GM23338 (cell line): ENCODE measurements at regions not wholly inside any gene's neighbourhood (a gene's known extent, or its start where the extent isn't known, plus 50 kb on each side); places are given as distances from the start of the nearest gene placed in this dataset.

Experiments used
- CREB1 ChIP-seq: fragments of 250-450 bp; sonication (Bioruptor Pico); IDR thresholded peaks from 2 replicates; pipeline ENCODE4 v1.5.0; 2020; ENCODE audit warnings: low read depth, mild to moderate bottlenecking, moderate library complexity
- CTCF ChIP-seq, 2 experiments: fragments of 200-600 bp in 1 of 2; sonication (generic) in 1 of 2; conservative IDR thresholded peaks; 2 replicates each; pipeline versions ENCODE4 v1.5.1 to v1.6.1; 2016 to 2017; ENCODE audit warnings: antibody characterized with exemption in 2 of 2, low read depth in 2 of 2, mild to moderate bottlenecking in 2 of 2, moderate library complexity in 1 of 2
- ETS1 ChIP-seq: IDR thresholded peaks from 2 replicates; pipeline ENCODE4 v1.6.1; 2016; ENCODE audit warnings: antibody characterized with exemption
- EZH2 ChIP-seq: fragments of 200-600 bp; sonication (generic); IDR thresholded peaks from one replicate; pipeline ENCODE4 v1.8.0; 2017; ENCODE audit warnings: antibody characterized with exemption, mild to moderate bottlenecking, low read depth; ENCODE audit not compliant: unreplicated experiment
- EZH2phosphoT487 ChIP-seq: fragments of 200-600 bp; sonication (generic); IDR thresholded peaks from one replicate; pipeline ENCODE4 v1.8.1; 2018; ENCODE audit warnings: antibody characterized with exemption; ENCODE audit not compliant: unreplicated experiment
- POLR2AphosphoS5 ChIP-seq: IDR thresholded peaks from 2 replicates; pipeline ENCODE4 v1.6.1; 2016; ENCODE audit warnings: antibody characterized with exemption, low read depth
- REST ChIP-seq: IDR thresholded peaks from one replicate; pipeline ENCODE4 v1.6.1; 2018; ENCODE audit warnings: antibody characterized with exemption; ENCODE audit not compliant: unreplicated experiment
- STAT1 ChIP-seq: IDR thresholded peaks from one replicate; pipeline ENCODE4 v1.6.1; 2016; ENCODE audit warnings: antibody characterized with exemption; ENCODE audit not compliant: unreplicated experiment
- ZNF462 ChIP-seq: fragments of 250-450 bp; sonication (Bioruptor Pico); IDR thresholded peaks from 2 replicates; pipeline ENCODE4 v1.5.0; 2020; ENCODE audit warnings: mild to moderate bottlenecking, moderate library complexity

GRCh38 chr18:51248685-51249084 lies 51.2 kb upstream of the MEX3C start:
- TF ChIP-seq CTCF (conservative IDR thresholded peaks at IDR 0.05; ENCODE audit: low read depth in 2 of 2) (no peak), EZH2 (no peak), ETS1 (no peak), REST (no peak), POLR2AphosphoS5 (no peak), EZH2phosphoT487 (no peak), CREB1 (CRISPR knock-in tag) (no peak), STAT1 (no peak), ZNF462 (CRISPR knock-in tag) (no peak)
